ENCODE measurements at regions not wholly inside any gene's neighbourhood (a gene's known extent, or its start where the extent isn't known, plus 50 kb on each side); places are given as distances from the start of the nearest gene placed in this dataset.

DNA sequence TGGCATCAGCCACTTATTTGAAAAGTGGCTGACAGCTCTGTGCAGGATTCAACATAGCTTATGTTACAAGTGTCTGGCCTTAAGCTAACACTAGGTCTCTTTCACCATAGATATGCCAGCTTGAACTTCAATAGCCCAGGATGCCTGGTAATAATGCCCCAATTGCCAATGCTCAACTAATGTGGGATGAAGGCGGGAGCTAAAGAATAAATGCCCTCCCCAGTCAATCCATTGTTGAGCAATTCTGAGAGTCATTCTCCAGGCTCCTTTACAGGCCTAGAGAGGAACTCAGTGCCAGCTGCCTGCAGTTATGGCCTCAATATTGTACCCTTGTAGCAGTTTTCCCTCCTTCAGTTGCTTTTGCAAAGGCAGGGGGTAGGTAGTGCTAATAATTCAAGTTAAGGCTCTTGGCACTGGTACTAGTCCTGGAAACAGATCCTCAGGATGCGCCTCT lies 460.2 kb downstream of the GABRG1 start:
- TF ChIP-seq, protein P1, sequence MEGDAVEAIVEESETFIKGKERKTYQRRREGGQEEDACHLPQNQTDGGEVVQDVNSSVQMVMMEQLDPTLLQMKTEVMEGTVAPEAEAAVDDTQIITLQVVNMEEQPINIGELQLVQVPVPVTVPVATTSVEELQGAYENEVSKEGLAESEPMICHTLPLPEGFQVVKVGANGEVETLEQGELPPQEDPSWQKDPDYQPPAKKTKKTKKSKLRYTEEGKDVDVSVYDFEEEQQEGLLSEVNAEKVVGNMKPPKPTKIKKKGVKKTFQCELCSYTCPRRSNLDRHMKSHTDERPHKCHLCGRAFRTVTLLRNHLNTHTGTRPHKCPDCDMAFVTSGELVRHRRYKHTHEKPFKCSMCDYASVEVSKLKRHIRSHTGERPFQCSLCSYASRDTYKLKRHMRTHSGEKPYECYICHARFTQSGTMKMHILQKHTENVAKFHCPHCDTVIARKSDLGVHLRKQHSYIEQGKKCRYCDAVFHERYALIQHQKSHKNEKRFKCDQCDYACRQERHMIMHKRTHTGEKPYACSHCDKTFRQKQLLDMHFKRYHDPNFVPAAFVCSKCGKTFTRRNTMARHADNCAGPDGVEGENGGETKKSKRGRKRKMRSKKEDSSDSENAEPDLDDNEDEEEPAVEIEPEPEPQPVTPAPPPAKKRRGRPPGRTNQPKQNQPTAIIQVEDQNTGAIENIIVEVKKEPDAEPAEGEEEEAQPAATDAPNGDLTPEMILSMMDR (conservative IDR thresholded peaks at IDR 0.05; ENCODE audit: low read depth, low read length): no peak
- TF ChIP-seq POLR2A (IDR thresholded peaks at IDR 0.05; ENCODE audit: low read depth, low read length) (no peak), FOS (IDR thresholded peaks at IDR 0.05; ENCODE audit: low read depth, low read length) (no peak), ELK1 (IDR thresholded peaks at IDR 0.05; ENCODE audit: borderline replicate concordance, low read depth, low read length) (no peak), CHD1 (IDR thresholded peaks at IDR 0.05; ENCODE audit: low read depth, low read length) (no peak), USF2 (IDR thresholded peaks at IDR 0.05; ENCODE audit: low read depth, low read length) (no peak), RFX5 (IDR thresholded peaks at IDR 0.05; ENCODE audit: low read depth, low read length) (no peak), CEBPB (IDR thresholded peaks at IDR 0.05; ENCODE audit: low read depth, low read length) (no peak), MXI1 (IDR thresholded peaks at IDR 0.05; ENCODE audit: borderline replicate concordance, low read depth, low read length) (no peak), NFE2L2 (IDR thresholded peaks at IDR 0.05; ENCODE audit: low read depth, low read length) (no peak), RCOR1 (IDR thresholded peaks at IDR 0.05; ENCODE audit: insufficient replicate concordance, low read length) (no peak), RAD21 (IDR thresholded peaks at IDR 0.05; ENCODE audit: low read length) (no peak)

Data from IMR-90 (cell line).